Transverse colon (tissue), 4 donors: ENCODE measurements at regions not wholly inside any gene's neighbourhood (a gene's known extent, or its start where the extent isn't known, plus 50 kb on each side); places are given as distances from the start of the nearest gene placed in this dataset.
"Not testable (repeated sequence)": the region's sequence is repeated elsewhere in the genome, so short reads cannot be mapped to it uniquely, and the experiment has no call there.

Experiments used
- DNase-seq: peaks from one replicate; pipeline ENCODE4 v3.0.0-alpha.2; 2019
- H3K27ac ChIP-seq, 4 donors: fragments of 200-600 bp; sonication (generic); 2 replicates each; pipeline ENCODE4 v1.5.1; 2016 to 2018; ENCODE audit warnings: inconsistent platforms in 4 of 4
- H3K27me3 ChIP-seq: fragments of 200-600 bp; sonication (generic); 2 replicates; pipeline ENCODE4 v1.5.1; 2017; ENCODE audit warnings: inconsistent platforms
- H3K36me3 ChIP-seq, 4 donors: fragments of 200-600 bp; sonication (generic); 2 replicates each; pipeline ENCODE4 v1.5.1; 2017 to 2019; ENCODE audit warnings: inconsistent platforms in 4 of 4
- H3K4me1 ChIP-seq, 4 donors: fragments of 200-600 bp; sonication (generic); 2 replicates each; pipeline ENCODE4 v1.5.1; 2017 to 2020; ENCODE audit warnings: inconsistent platforms in 4 of 4
- H3K4me3 ChIP-seq, 4 donors: fragments of 200-600 bp; sonication (generic); 1 replicate in 1 of 4; 2 replicates in 3 of 4; pipeline versions ENCODE4 v1.5.1 to v1.6.1; 2017 to 2019; ENCODE audit warnings: inconsistent platforms in 4 of 4
- H3K9me3 ChIP-seq, 2 donors: fragments of 200-600 bp; sonication (generic); 2 replicates each; pipeline ENCODE4 v1.5.1; 2017 to 2019; ENCODE audit warnings: inconsistent platforms in 2 of 2
- WGBS, 2 donors: methylation state at CpG; one replicate each; pipeline ENCODE4 v1.1.5; 2018; ENCODE audit warnings: low coverage in 1 of 2; 5-methylcytosine and 5-hydroxymethylcytosine counted together
- in situ Hi-C, 4 donors: fragments of 200-750 bp; cut with MboI; loops; one replicate each; pipeline versions ENCODE4 v1.15.0 to v1.15.1; 2017; ENCODE audit warnings: low sequenced_read_pairs in 3 of 4, low pct_ligation_motif_present in 1 of 4, low pct_unique_long_range_greater_than_20kb in 1 of 4
- intact Hi-C: fragments of 100-400 bp; cut with DNase I; formaldehyde crosslinking; loops from one replicate; pipeline ENCODE4 v1.15.1; 2023; ENCODE audit warnings: low total_unique reads
- TF ChIP-seq, protein P1 (sequence below), 5 experiments: fragments of 200-600 bp in 3 of 5; fragments of 450-650 bp in 2 of 5; sonication (generic) in 3 of 5; IDR thresholded peaks; 1 replicate in 2 of 5; 2 replicates in 3 of 5; pipeline ENCODE4 v1.5.1; 2016 to 2017; ENCODE audit warnings: antibody characterized with exemption in 5 of 5, inconsistent platforms in 3 of 5, mild to moderate bottlenecking in 2 of 5, moderate library complexity in 1 of 5

DNA sequence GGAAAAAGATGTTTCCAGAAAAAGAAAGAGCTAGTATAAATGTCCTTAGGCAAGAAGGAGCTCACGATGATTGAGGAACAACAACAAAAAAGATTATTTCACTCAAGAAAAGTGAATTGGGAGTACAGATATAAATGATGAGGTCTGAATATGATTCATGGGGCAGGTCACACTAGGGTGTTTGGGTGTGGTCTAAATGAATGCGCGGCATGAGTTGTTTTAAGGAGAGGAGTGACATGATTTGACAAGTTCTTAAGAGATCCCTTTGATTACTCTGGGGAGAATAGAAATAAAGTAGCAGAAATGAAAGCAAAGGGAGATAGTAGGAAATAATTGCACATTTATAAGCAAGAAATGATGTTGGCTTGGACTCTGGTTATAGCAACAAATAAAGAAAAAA lies 59.3 kb downstream of the NUTM2D start:
- intact Hi-C loops, H3K9me3 ChIP-seq, H3K4me3 ChIP-seq, DNase-seq, in situ Hi-C loops, H3K27ac ChIP-seq, H3K27me3 ChIP-seq, H3K4me1 ChIP-seq, H3K36me3 ChIP-seq: not testable (repeated sequence)
- 45 to 54% methylated on average over 2 to 3 of the region's 3 CpGs for WGBS, 2 donors

DNA sequence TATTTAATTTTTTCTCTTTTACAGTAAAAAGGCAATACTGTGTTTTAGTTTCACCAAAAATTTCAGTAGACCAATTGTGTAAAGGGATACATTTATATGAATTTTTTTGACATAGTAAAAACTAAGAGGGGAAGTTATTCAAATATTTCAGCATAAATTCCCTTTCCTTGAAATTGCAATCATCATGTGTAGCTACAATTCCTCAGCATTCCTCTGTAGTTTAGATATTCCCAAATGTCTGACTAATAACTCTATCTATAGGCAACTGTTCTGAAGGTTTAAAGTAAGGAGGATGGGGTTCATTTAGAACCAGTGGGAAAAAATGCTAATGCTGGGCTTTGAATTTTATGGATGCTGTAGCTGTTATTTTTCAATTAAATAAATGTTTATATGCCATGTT lies 65.1 kb downstream of the NUTM2D start:
- DNase-seq = not testable (repeated sequence)

GRCh38 chr10:87424697-87425373 lies 67.3 kb downstream of the NUTM2D start:
- H3K27me3 ChIP-seq, H3K36me3 ChIP-seq, H3K4me1 ChIP-seq, DNase-seq, H3K27ac ChIP-seq, H3K9me3 ChIP-seq, H3K4me3 ChIP-seq, in situ Hi-C loops, intact Hi-C loops: not testable (repeated sequence)
- 64 to 73% methylated on average over 3 of the region's 3 CpGs for WGBS, 2 donors

More for the DNA sequence above, 65.1 kb downstream of the NUTM2D start:
- H3K9me3 ChIP-seq, H3K4me3 ChIP-seq, H3K27ac ChIP-seq, intact Hi-C loops, H3K27me3 ChIP-seq, H3K4me1 ChIP-seq, H3K36me3 ChIP-seq, in situ Hi-C loops: not testable (repeated sequence)

DNA sequence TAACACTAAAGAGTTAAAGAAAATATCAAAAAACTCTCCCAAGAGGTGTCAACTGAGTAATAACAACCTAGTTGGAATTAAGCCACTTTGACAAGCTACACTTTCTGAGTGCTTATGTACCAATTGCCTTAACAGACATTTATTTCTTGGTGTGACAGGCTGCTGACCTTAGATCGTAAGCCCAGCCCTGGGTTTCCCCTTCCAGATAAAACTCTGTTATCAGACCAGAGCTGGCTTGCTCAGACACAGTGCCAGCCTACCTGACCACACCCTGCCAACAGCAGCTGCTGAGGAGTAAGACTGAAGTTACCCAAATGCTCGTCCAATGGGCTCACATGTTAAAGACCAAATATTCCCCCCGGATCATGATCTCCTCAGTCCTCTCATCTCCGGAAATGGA lies 70.9 kb upstream of the MINPP1 start:
- H3K4me1 ChIP-seq, in situ Hi-C loops, DNase-seq, intact Hi-C loops, H3K36me3 ChIP-seq, H3K9me3 ChIP-seq, H3K27ac ChIP-seq, H3K4me3 ChIP-seq, H3K27me3 ChIP-seq: not testable (repeated sequence)
- WGBS, 2 donors = 67% methylated on average over 1 of the region's 4 CpGs; no CpG with 5 or more reads in 1 of the 2 donors

DNA sequence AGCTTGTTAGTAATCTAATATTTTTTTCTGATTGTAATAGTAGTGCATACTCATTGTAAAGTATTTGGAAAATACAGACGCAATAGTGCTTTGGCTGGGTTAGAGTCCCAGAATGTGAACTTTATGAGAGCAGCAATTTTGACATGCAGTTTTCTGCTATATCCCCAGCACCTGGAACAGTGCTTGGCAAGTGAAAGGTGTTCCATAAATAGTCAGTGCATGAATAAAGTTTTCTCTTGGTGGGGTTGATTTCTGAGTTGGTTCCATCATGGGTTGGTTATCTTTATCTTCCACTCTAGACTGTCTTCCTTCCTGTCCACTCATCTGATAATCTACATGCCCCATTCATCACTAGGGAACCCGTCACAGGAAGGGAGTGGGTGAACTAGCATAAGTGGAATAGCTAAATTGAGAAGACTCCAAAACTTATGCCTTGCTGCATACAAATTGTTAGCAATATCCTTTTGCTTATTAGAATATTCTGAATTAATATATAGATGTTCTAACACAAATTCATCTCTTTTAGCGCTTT lies 69.3 kb upstream of the MINPP1 start:
- H3K27me3 ChIP-seq, in situ Hi-C loops: not testable (repeated sequence)
- 85% methylated on average over 2 of the region's 3 CpGs; no CpG with 5 or more reads in 1 of the 2 donors for WGBS, 2 donors

DNA sequence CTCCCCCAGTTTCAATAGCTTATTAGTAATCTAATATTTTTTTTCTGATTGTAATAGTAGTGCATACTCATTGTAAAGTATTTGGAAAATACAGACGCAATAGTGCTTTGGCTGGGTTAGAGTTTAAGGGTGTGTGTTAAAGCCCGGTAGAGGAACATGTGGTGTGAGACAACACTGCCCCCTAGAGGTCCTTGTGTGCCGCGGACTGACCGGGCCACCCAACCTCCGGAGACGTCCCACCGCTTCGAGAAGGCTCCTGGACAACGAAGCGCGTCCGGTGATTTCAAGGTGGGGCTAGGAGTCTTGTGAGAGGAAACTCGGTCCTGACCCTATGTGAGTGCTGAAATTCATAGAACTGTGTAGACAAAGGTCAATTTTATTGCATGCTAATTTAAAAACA lies 68.6 kb upstream of the MINPP1 start:
- WGBS, 2 donors = 0% methylated on average over 8 of the region's 14 CpGs; no CpG with 5 or more reads in 1 of the 2 donors
- in situ Hi-C loops, H3K4me3 ChIP-seq, H3K27me3 ChIP-seq, H3K4me1 ChIP-seq, H3K9me3 ChIP-seq, intact Hi-C loops, H3K27ac ChIP-seq, H3K36me3 ChIP-seq: not testable (repeated sequence)
- DNase-seq = peak; percentile 15
- TF ChIP-seq, protein P1, sequence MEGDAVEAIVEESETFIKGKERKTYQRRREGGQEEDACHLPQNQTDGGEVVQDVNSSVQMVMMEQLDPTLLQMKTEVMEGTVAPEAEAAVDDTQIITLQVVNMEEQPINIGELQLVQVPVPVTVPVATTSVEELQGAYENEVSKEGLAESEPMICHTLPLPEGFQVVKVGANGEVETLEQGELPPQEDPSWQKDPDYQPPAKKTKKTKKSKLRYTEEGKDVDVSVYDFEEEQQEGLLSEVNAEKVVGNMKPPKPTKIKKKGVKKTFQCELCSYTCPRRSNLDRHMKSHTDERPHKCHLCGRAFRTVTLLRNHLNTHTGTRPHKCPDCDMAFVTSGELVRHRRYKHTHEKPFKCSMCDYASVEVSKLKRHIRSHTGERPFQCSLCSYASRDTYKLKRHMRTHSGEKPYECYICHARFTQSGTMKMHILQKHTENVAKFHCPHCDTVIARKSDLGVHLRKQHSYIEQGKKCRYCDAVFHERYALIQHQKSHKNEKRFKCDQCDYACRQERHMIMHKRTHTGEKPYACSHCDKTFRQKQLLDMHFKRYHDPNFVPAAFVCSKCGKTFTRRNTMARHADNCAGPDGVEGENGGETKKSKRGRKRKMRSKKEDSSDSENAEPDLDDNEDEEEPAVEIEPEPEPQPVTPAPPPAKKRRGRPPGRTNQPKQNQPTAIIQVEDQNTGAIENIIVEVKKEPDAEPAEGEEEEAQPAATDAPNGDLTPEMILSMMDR (IDR thresholded peaks at IDR 0.05) = peak in 1 of 5 experiments; percentile 8

More for the DNA sequence above, 69.3 kb upstream of the MINPP1 start:
- DNase-seq, H3K27ac ChIP-seq, H3K4me1 ChIP-seq, intact Hi-C loops, H3K4me3 ChIP-seq, H3K9me3 ChIP-seq, H3K36me3 ChIP-seq: not testable (repeated sequence)

DNA sequence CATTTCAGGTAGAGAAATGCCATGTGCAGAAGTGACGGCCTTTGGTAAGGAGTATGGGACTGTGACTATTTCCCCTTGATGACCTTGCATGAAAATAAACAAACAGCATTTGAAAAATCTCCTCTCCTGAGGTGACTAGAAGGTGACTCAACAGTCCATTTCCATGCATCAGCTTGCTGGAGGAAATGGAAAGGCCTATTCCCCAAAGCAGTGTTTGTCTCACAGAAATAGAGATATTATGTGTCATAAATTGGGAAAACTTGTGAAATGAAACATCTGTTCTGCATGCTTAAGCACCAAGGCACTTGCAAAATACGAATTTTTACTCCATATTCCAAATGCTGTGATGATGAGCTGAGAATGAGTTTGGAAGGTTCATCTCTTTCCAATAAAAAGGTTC lies 67.2 kb upstream of the MINPP1 start:
- H3K9me3 ChIP-seq, in situ Hi-C loops, H3K4me3 ChIP-seq, H3K27ac ChIP-seq, H3K27me3 ChIP-seq, H3K4me1 ChIP-seq, intact Hi-C loops, H3K36me3 ChIP-seq, DNase-seq: not testable (repeated sequence)
- WGBS, 2 donors = 64% methylated on average over 1 of the region's 2 CpGs; no CpG with 5 or more reads in 1 of the 2 donors
